HepG2 (cell line): ENCODE measurements at regions not wholly inside any gene's neighbourhood (a gene's known extent, or its start where the extent isn't known, plus 50 kb on each side); places are given as distances from the start of the nearest gene placed in this dataset.

Source experiments
- ARNT2 ChIP-seq: sonication (generic); formaldehyde crosslinking; IDR thresholded peaks from 2 replicates; pipeline ENCODE4 v1.8.0; 2022; ENCODE audit warnings: mild to moderate bottlenecking, low read depth, missing genetic modification reagents, moderate library complexity
- CHD4 ChIP-seq: fragments of 200-600 bp; sonication (generic); IDR thresholded peaks from 2 replicates; pipeline ENCODE4 v1.7.0; 2017; ENCODE audit warnings: mild to moderate bottlenecking, low read length, borderline replicate concordance
- FOXJ3 ChIP-seq: sonication (generic); formaldehyde crosslinking; IDR thresholded peaks from 2 replicates; pipeline ENCODE4 v1.4.0; 2020; ENCODE audit warnings: missing genetic modification reagents, mild to moderate bottlenecking, borderline replicate concordance
- GPN1 ChIP-seq: sonication (generic); formaldehyde crosslinking; IDR thresholded peaks from 2 replicates; pipeline ENCODE4 v1.5.1; 2020; ENCODE audit warnings: missing genetic modification reagents, borderline replicate concordance
- HCFC1 ChIP-seq: fragments of 150-350 bp; IDR thresholded peaks from 2 replicates; pipeline ENCODE4 v1.6.1; 2014; ENCODE audit warnings: low read depth, low read length
- HMG20A ChIP-seq: IDR thresholded peaks from 2 replicates; pipeline ENCODE4 v1.6.1; 2016; ENCODE audit warnings: borderline replicate concordance
- HNRNPH1 ChIP-seq: fragments of 200-400 bp; formaldehyde crosslinking; optimal IDR thresholded peaks from 2 replicates; pipeline ENCODE3; 2017; ENCODE audit warnings: mild to moderate bottlenecking, low read depth, low read length
- MAFF ChIP-seq: IDR thresholded peaks from 2 replicates; pipeline ENCODE4 v1.6.1; 2011; ENCODE audit warnings: low read depth, low read length, improper control_type of control experiment
- MEIS2 ChIP-seq: sonication (generic); formaldehyde crosslinking; IDR thresholded peaks from 2 replicates; pipeline ENCODE4 v1.9.0; 2021; ENCODE audit warnings: mild to moderate bottlenecking, missing genetic modification reagents
- MTA3 ChIP-seq: sonication (generic); formaldehyde crosslinking; IDR thresholded peaks from 2 replicates; pipeline ENCODE4 v1.4.0; 2020; ENCODE audit warnings: missing genetic modification reagents
- NONO ChIP-seq, 2 experiments: fragments of 450-650 bp in 1 of 2; sonication (generic) in 1 of 2; formaldehyde crosslinking in 1 of 2; IDR thresholded peaks in 1 of 2; conservative IDR thresholded peaks in 1 of 2; 2 replicates each; pipeline versions ENCODE4 v1.6.1 to v1.8.0; 2017 to 2022; ENCODE audit warnings: mild to moderate bottlenecking in 1 of 2, missing genetic modification reagents in 1 of 2, moderate library complexity in 1 of 2
- NR1H2 ChIP-seq: sonication (generic); formaldehyde crosslinking; IDR thresholded peaks from 2 replicates; pipeline ENCODE4 v1.8.1; 2022; ENCODE audit warnings: low read depth, missing genetic modification reagents, borderline replicate concordance
- POLR2AphosphoS2 ChIP-seq: IDR thresholded peaks from 2 replicates; pipeline ENCODE4 v1.6.1; 2011; ENCODE audit warnings: low read depth, low read length, improper control_type of control experiment
- SMAD1 ChIP-seq: sonication (generic); formaldehyde crosslinking; IDR thresholded peaks from 2 replicates; pipeline ENCODE4 v1.4.0; 2020; ENCODE audit warnings: missing genetic modification reagents, low read depth, mild to moderate bottlenecking, borderline replicate concordance
- SMC3 ChIP-seq: IDR thresholded peaks from 2 replicates; pipeline ENCODE4 v1.6.1; 2011; ENCODE audit warnings: low read length, improper control_type of control experiment
- TEAD2 ChIP-seq: sonication (generic); formaldehyde crosslinking; IDR thresholded peaks from 2 replicates; pipeline ENCODE4 v1.9.0; 2021; ENCODE audit warnings: missing genetic modification reagents
- TSC22D2 ChIP-seq: sonication (generic); formaldehyde crosslinking; IDR thresholded peaks from 2 replicates; pipeline ENCODE4 v1.5.1; 2020; ENCODE audit warnings: missing genetic modification reagents, mild to moderate bottlenecking, borderline replicate concordance
- ZFP82 ChIP-seq: sonication (generic); formaldehyde crosslinking; IDR thresholded peaks from 2 replicates; pipeline ENCODE4 v1.5.1; 2020; ENCODE audit warnings: mild to moderate bottlenecking, missing genetic modification reagents, borderline replicate concordance
- ZGPAT ChIP-seq: IDR thresholded peaks from 2 replicates; pipeline ENCODE4 v1.6.1; 2016; ENCODE audit warnings: mild to moderate bottlenecking
- ZKSCAN5 ChIP-seq: sonication (generic); formaldehyde crosslinking; IDR thresholded peaks from 2 replicates; pipeline ENCODE4 v1.5.1; 2020; ENCODE audit warnings: mild to moderate bottlenecking, missing genetic modification reagents
- ZNF121 ChIP-seq: sonication (generic); formaldehyde crosslinking; IDR thresholded peaks from 2 replicates; pipeline ENCODE4 v1.5.0; 2020; ENCODE audit warnings: mild to moderate bottlenecking, missing genetic modification reagents
- ZNF230 ChIP-seq: sonication (generic); formaldehyde crosslinking; IDR thresholded peaks from 2 replicates; pipeline ENCODE4 v1.4.0; 2020; ENCODE audit warnings: mild to moderate bottlenecking, missing genetic modification reagents
- ZNF34 ChIP-seq: sonication (generic); formaldehyde crosslinking; IDR thresholded peaks from 2 replicates; pipeline ENCODE4 v1.4.0; 2020; ENCODE audit warnings: mild to moderate bottlenecking, missing genetic modification reagents, borderline replicate concordance
- ZNF614 ChIP-seq: IDR thresholded peaks from 2 replicates; pipeline ENCODE4 v1.6.1; 2018; ENCODE audit warnings: missing biosample characterization, missing genetic modification reagents, inconsistent platforms, borderline replicate concordance
- ZNF704 ChIP-seq: sonication (generic); formaldehyde crosslinking; IDR thresholded peaks from 2 replicates; pipeline ENCODE4 v1.8.1; 2023; ENCODE audit warnings: mild to moderate bottlenecking, inconsistent platforms, moderate library complexity, missing genetic modification reagents, borderline replicate concordance
- ZNF773 ChIP-seq: sonication (generic); formaldehyde crosslinking; IDR thresholded peaks from 2 replicates; pipeline ENCODE4 v1.4.0; 2020; ENCODE audit warnings: missing genetic modification reagents, borderline replicate concordance
- TF ChIP-seq, protein P1 (sequence below): sonication (generic); formaldehyde crosslinking; IDR thresholded peaks from 2 replicates; pipeline ENCODE4 v1.5.0; 2020; ENCODE audit warnings: missing genetic modification reagents

DNA sequence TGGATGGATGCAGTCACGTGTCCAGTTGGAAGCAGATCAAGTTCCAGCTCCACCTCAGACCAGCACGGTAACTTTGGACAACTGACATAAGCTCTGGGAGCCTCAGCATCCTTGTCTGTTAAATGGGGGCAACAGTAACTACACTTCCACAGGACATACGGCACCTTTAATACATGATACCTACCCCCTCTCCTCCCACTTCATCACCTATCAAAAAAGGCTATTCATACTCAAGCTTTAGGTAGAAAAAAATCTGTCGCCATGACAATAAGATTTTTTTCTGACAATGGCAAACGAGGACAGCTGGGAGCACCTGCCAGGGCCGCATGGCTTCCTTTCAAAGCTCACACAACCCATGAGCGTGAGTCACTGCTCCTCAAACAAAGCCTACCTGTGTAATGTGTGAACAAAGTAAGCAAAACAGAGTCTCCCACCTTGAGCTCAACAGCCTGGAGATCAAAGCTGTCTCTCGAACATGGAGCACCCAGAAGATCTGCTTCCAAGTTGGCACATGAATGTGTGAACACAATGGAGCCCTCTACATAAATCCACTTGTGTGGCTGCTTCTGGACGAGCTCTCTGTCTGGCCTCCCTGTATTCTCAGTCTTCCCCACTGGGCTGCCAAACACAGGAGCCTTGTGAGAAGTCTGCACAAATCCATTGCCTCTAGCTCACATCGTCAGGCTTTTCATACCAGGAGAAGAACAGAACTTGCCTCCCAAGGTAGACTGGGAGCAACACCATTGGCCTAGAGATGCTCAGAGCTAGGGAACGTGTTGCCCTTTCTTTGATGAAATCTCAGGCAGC, 459.7 kb downstream of the SOX9 start (continued):
- TF ChIP-seq NONO (IDR thresholded peaks at IDR 0.05) (no peak), NONO (CRISPR knock-in tag; conservative IDR thresholded peaks at IDR 0.05) (peak; percentile 40; the same call in 1 of the 2 replicates), TSC22D2 (0 out of 2 replicates have a peak, but pooled peaks have one; percentile 8), SMAD1 (CRISPR knock-in tag) (no peak), ZNF34 (no peak; the same call in 1 of the 2 replicates), POLR2AphosphoS2 (peak; percentile 89; the same call in 1 of the 2 replicates), CHD4 (no peak; the same call in none of the 2 replicates), TEAD2 (no peak), HCFC1 (no peak), MEIS2 (CRISPR knock-in tag) (peak; percentile 94), ZNF773 (CRISPR knock-in tag) (no peak), ZFP82 (no peak), ZNF230 (no peak), MTA3 (no peak), FOXJ3 (CRISPR knock-in tag) (peak; percentile 77; the same call in 1 of the 2 replicates), NR1H2 (CRISPR knock-in tag) (no peak), ZGPAT (peak; percentile 98), ZNF614 (CRISPR knock-in tag) (peak; percentile 88), ARNT2 (no peak), SMC3 (no peak; the same call in 1 of the 2 replicates), GPN1 (CRISPR knock-in tag) (no peak), ZNF704 (CRISPR knock-in tag) (peak; percentile 86), HNRNPH1 (no peak), ZKSCAN5 (CRISPR knock-in tag) (0 out of 2 replicates have a peak, but pooled peaks have one; percentile 19), ZNF121 (CRISPR knock-in tag) (no peak), HMG20A (peak; percentile 97), MAFF (peak; percentile 54)
- TF ChIP-seq, protein P1, sequence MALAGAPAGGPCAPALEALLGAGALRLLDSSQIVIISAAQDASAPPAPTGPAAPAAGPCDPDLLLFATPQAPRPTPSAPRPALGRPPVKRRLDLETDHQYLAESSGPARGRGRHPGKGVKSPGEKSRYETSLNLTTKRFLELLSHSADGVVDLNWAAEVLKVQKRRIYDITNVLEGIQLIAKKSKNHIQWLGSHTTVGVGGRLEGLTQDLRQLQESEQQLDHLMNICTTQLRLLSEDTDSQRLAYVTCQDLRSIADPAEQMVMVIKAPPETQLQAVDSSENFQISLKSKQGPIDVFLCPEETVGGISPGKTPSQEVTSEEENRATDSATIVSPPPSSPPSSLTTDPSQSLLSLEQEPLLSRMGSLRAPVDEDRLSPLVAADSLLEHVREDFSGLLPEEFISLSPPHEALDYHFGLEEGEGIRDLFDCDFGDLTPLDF (CRISPR knock-in tag), result no peak
